ENCODE measurements at regions not wholly inside any gene's neighbourhood (a gene's known extent, or its start where the extent isn't known, plus 50 kb on each side); places are given as distances from the start of the nearest gene placed in this dataset.
"Not testable (repeated sequence)": the region's sequence is repeated elsewhere in the genome, so short reads cannot be mapped to it uniquely, and the experiment has no call there.

DNA sequence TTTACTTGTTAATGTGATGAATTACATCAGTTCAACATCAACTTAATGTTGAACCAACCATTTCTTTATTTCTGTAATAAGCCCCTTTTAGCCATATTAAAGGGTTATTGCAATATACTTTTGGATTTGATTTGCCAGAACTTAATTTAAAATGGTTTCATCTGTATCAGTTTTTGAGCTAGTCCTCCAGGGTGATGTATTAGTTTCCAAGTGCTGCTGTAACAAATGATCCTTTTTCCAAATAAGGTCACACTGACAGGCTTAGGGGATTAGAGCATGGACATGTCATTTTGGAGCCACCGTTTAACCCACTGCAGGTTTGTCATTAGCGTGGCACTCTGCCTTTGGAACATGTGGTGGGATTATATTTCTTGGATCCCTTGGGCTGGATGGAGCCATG lies 244.8 kb upstream of the PLPP4 start (continued):
- TF ChIP-seq NONO (IDR thresholded peaks at IDR 0.05; ENCODE audit: low read depth in 2 of 2, low read length in 1 of 2): no peak
- no peak for TF ChIP-seq SRF (CRISPR knock-in tag; IDR thresholded peaks at IDR 0.05)

DNA sequence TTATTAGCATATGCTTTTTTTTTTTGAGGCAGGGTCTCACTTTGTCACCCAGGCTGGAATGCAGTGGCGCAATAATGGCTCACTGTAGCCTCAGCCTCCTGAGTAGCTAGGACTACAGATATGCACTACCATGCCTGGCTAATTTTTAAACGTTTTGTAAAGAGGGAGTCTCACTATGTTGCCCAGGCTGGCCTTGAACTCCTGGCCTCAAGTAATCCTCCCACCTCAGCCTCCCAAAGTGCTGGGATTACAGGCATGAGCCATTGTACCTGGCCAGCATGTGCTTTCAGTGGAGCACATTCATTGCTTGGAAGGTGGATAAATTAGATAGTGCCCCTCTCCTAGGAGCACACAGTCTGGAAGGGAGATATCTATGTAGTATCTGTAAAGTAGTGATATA lies 243.7 kb upstream of the PLPP4 start:
- in situ Hi-C loops (cut with MboI); intact Hi-C loops (cut with micrococcal nuclease); H2AFZ ChIP-seq (ENCODE audit: low read depth, low read length); H3K4me3 ChIP-seq; H3K27me3 ChIP-seq (ENCODE audit: control insufficient read depth in 2 of 2, insufficient read depth in 2 of 2, low read length in 2 of 2); ATAC-seq; H3K9me3 ChIP-seq (replicated peaks; ENCODE audit: control insufficient read depth, insufficient read depth, low read depth, low read length); H3K9ac ChIP-seq (ENCODE audit: insufficient read depth in 1 of 2, low read depth in 2 of 2, low read length in 2 of 2); FAIRE-seq; H3K4me2 ChIP-seq (ENCODE audit: insufficient read depth, low read length); H3K27ac ChIP-seq (ENCODE audit: extremely low read depth, low read depth, low read length); H3K79me2 ChIP-seq (ENCODE audit: control insufficient read depth, insufficient read depth, low read length); H3K9me1 ChIP-seq (ENCODE audit: control insufficient read depth, insufficient read depth, low read length); BruUV-seq (replicated peaks); H4K20me1 ChIP-seq (replicated peaks; ENCODE audit: control insufficient read depth, insufficient read depth, low read length); CTCF ChIA-PET (ENCODE audit: low intra/inter-chr PET ratio); DNase-seq (ENCODE audit: extremely low read depth in 1 of 4, low spot score in 3 of 4); POLR2A ChIA-PET; H3K4me1 ChIP-seq (replicated peaks in 1 of 2; ENCODE audit: control insufficient read depth in 2 of 2, insufficient read depth in 2 of 2, low read length in 2 of 2); H3K36me3 ChIP-seq (ENCODE audit: control insufficient read depth, insufficient read depth, low read length): not testable (repeated sequence)
- WGBS (ENCODE audit: insufficient coverage, low coverage, missing lambda C conversion rate): 0% methylated on average over 2 of the region's 2 CpGs

GRCh38 chr10:120217736-120218135 lies 239.3 kb upstream of the PLPP4 start:
- in situ Hi-C loops (cut with MboI) (no loop called here), intact Hi-C loops (cut with micrococcal nuclease) (no loop called here)
- no TSS peak for BruUV-seq (replicated peaks)
- Histone ChIP-seq H3K9me3 (replicated peaks; ENCODE audit: control insufficient read depth, insufficient read depth, low read depth, low read length) (no peaks in the 10 kb centered on the region), H3K79me2 (ENCODE audit: control insufficient read depth, insufficient read depth, low read length) (no peaks in the 10 kb centered on the region), H3K36me3 (ENCODE audit: control insufficient read depth, insufficient read depth, low read length) (no peaks in the 10 kb centered on the region), H3K9me1 (ENCODE audit: control insufficient read depth, insufficient read depth, low read length) (no peaks in the 10 kb centered on the region), H2AFZ (ENCODE audit: low read depth, low read length) (no peak overlapping the region), H3K4me3 (no peak overlapping the region), H3K27me3 (ENCODE audit: control insufficient read depth in 2 of 2, insufficient read depth in 2 of 2, low read length in 2 of 2) (no peaks in the 10 kb centered on the region), H3K4me1 (replicated peaks in 1 of 2; ENCODE audit: control insufficient read depth in 2 of 2, insufficient read depth in 2 of 2, low read length in 2 of 2) (no peaks in the 10 kb centered on the region), H3K27ac (ENCODE audit: extremely low read depth, low read depth, low read length) (no peak overlapping the region), H4K20me1 (replicated peaks; ENCODE audit: control insufficient read depth, insufficient read depth, low read length) (no peaks in the 10 kb centered on the region), H3K9ac (ENCODE audit: insufficient read depth in 1 of 2, low read depth in 2 of 2, low read length in 2 of 2) (no peak overlapping the region), H3K4me2 (ENCODE audit: insufficient read depth, low read length) (no peak overlapping the region)
- ATAC-seq (no peak), FAIRE-seq (no peak), DNase-seq (ENCODE audit: extremely low read depth in 1 of 4, low spot score in 3 of 4) (no peak)
- CTCF ChIA-PET (ENCODE audit: low intra/inter-chr PET ratio): no interaction called here
- WGBS (ENCODE audit: insufficient coverage, low coverage, missing lambda C conversion rate): 0% methylated on average over 3 of the region's 3 CpGs
- POLR2A ChIA-PET: no interaction called here
- no peak for TF ChIP-seq ZNF134 (CRISPR knock-in tag; conservative IDR thresholded peaks at IDR 0.05)
- no peak for TF ChIP-seq DPF2 (IDR thresholded peaks at IDR 0.05)
- TF ChIP-seq, protein P1, sequence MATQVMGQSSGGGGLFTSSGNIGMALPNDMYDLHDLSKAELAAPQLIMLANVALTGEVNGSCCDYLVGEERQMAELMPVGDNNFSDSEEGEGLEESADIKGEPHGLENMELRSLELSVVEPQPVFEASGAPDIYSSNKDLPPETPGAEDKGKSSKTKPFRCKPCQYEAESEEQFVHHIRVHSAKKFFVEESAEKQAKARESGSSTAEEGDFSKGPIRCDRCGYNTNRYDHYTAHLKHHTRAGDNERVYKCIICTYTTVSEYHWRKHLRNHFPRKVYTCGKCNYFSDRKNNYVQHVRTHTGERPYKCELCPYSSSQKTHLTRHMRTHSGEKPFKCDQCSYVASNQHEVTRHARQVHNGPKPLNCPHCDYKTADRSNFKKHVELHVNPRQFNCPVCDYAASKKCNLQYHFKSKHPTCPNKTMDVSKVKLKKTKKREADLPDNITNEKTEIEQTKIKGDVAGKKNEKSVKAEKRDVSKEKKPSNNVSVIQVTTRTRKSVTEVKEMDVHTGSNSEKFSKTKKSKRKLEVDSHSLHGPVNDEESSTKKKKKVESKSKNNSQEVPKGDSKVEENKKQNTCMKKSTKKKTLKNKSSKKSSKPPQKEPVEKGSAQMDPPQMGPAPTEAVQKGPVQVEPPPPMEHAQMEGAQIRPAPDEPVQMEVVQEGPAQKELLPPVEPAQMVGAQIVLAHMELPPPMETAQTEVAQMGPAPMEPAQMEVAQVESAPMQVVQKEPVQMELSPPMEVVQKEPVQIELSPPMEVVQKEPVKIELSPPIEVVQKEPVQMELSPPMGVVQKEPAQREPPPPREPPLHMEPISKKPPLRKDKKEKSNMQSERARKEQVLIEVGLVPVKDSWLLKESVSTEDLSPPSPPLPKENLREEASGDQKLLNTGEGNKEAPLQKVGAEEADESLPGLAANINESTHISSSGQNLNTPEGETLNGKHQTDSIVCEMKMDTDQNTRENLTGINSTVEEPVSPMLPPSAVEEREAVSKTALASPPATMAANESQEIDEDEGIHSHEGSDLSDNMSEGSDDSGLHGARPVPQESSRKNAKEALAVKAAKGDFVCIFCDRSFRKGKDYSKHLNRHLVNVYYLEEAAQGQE (IDR thresholded peaks at IDR 0.05; ENCODE audit: borderline replicate concordance): no peak
- TF ChIP-seq, protein P1 (CRISPR knock-in tag; IDR thresholded peaks at IDR 0.05; ENCODE audit: low read depth): no peak
